CD4-positive, alpha-beta T cell treated with Interleukin-6 at 100 ng/mL for 8 hours (primary cell): ENCODE measurements at regions not wholly inside any gene's neighbourhood (a gene's known extent, or its start where the extent isn't known, plus 50 kb on each side); places are given as distances from the start of the nearest gene placed in this dataset.
"Not testable (repeated sequence)": the region's sequence is repeated elsewhere in the genome, so short reads cannot be mapped to it uniquely, and the experiment has no call there.

ENCODE experiments used
- DNase-seq: peaks from one replicate; pipeline ENCODE4 v3.0.0-alpha.2; 2020; ENCODE audit warnings: mixed read lengths, low spot score

GRCh38 chr14:19511055-19511454 is 76.9 kb upstream of the POTEG start:
- not testable (repeated sequence) for DNase-seq

GRCh38 chr14:19489475-19489874 is 55.3 kb upstream of the POTEG start:
- not testable (repeated sequence) for DNase-seq

- not testable (repeated sequence) for DNase-seq
Observed at GRCh38 chr14:19488457-19488856, 54.3 kb upstream of the POTEG start.

GRCh38 chr14:19487690-19488089 is 53.5 kb upstream of the POTEG start:
- DNase-seq: not testable (repeated sequence)

- not testable (repeated sequence) for DNase-seq
Observed at GRCh38 chr14:19487265-19487664, 53.1 kb upstream of the POTEG start.

- DNase-seq: peak; percentile 0
Observed at GRCh38 chr14:19485346-19485745, 51.2 kb upstream of the POTEG start.
